Liver (tissue), 8 donors: ENCODE measurements at regions not wholly inside any gene's neighbourhood (a gene's known extent, or its start where the extent isn't known, plus 50 kb on each side); places are given as distances from the start of the nearest gene placed in this dataset.

Experiments
- DNase-seq: peaks from one replicate; pipeline ENCODE4 v3.0.0-alpha.2; 2017; ENCODE audit warnings: low spot score
- H3K27ac ChIP-seq, 2 donors: one replicate each; pipeline ENCODE4 v1.7.0; 2013; ENCODE audit warnings: inconsistent platforms in 2 of 2, low read length in 2 of 2, control low read depth in 1 of 2, low read depth in 1 of 2, mild to moderate bottlenecking in 1 of 2
- H3K27me3 ChIP-seq, 4 donors: one replicate each; pipeline versions ENCODE4 v1.6.1 to v1.7.0; 2013; ENCODE audit warnings: low read length in 3 of 4, inconsistent platforms in 1 of 4, mild to moderate bottlenecking in 1 of 4, moderate library complexity in 1 of 4; ENCODE audit not compliant: control insufficient read depth in 4 of 4, insufficient read depth in 4 of 4
- H3K36me3 ChIP-seq, 4 donors: one replicate each; pipeline versions ENCODE4 v1.6.1 to v1.7.0; 2013; ENCODE audit warnings: low read length in 3 of 4, mild to moderate bottlenecking in 3 of 4, low read depth in 1 of 4, moderate library complexity in 1 of 4; ENCODE audit not compliant: control insufficient read depth in 4 of 4, insufficient read depth in 3 of 4
- H3K4me1 ChIP-seq, 4 donors: one replicate each; pipeline versions ENCODE4 v1.6.1 to v1.7.0; 2013; ENCODE audit warnings: low read length in 3 of 4, mild to moderate bottlenecking in 3 of 4, moderate library complexity in 1 of 4; ENCODE audit not compliant: control insufficient read depth in 4 of 4, insufficient read depth in 4 of 4
- H3K4me3 ChIP-seq, 3 donors: one replicate each; pipeline versions ENCODE4 v1.6.1 to v1.7.0; 2013; ENCODE audit warnings: low read length in 3 of 3, control low read depth in 1 of 3, low read depth in 1 of 3, mild to moderate bottlenecking in 1 of 3
- H3K9ac ChIP-seq, 2 donors: one replicate each; pipeline ENCODE4 v1.7.0; 2013; ENCODE audit warnings: low read length in 2 of 2, mild to moderate bottlenecking in 2 of 2, moderate library complexity in 2 of 2, control low read depth in 1 of 2, low read depth in 1 of 2
- H3K9me3 ChIP-seq, 4 donors: one replicate each; pipeline versions ENCODE4 v1.6.1 to v1.7.0; 2013; ENCODE audit warnings: low read length in 3 of 4; ENCODE audit not compliant: control insufficient read depth in 4 of 4
- EGR1 ChIP-seq, 2 donors: IDR thresholded peaks; 2 replicates each; pipeline ENCODE4 v1.6.1; 2016 to 2018; ENCODE audit warnings: antibody characterized with exemption in 2 of 2, low read depth in 2 of 2
- FOXA1 ChIP-seq: IDR thresholded peaks from 2 replicates; pipeline ENCODE4 v1.6.1; 2016; ENCODE audit warnings: antibody characterized with exemption
- FOXA2 ChIP-seq: IDR thresholded peaks from 2 replicates; pipeline ENCODE4 v1.6.1; 2016; ENCODE audit warnings: antibody characterized with exemption
- GABPA ChIP-seq, 2 donors: IDR thresholded peaks in 1 of 2; conservative IDR thresholded peaks in 1 of 2; 2 replicates each; pipeline ENCODE4 v1.6.1; 2016; ENCODE audit warnings: antibody characterized with exemption in 2 of 2, mild to moderate bottlenecking in 1 of 2, moderate library complexity in 1 of 2
- HNF4A ChIP-seq, 2 donors: conservative IDR thresholded peaks; 2 replicates each; pipeline ENCODE4 v1.6.1; 2016; ENCODE audit warnings: antibody characterized with exemption in 2 of 2, mild to moderate bottlenecking in 2 of 2
- HNF4G ChIP-seq: IDR thresholded peaks from 2 replicates; pipeline ENCODE4 v1.6.1; 2016; ENCODE audit warnings: antibody characterized with exemption
- JUND ChIP-seq, 2 donors: IDR thresholded peaks; 2 replicates each; pipeline ENCODE4 v1.6.1; 2016; ENCODE audit warnings: antibody characterized with exemption in 2 of 2
- NR2F2 ChIP-seq: IDR thresholded peaks from 2 replicates; pipeline ENCODE4 v1.6.1; 2016; ENCODE audit warnings: antibody characterized with exemption
- RAD21 ChIP-seq, 2 donors: IDR thresholded peaks; 2 replicates each; pipeline ENCODE4 v1.6.1; 2016; ENCODE audit warnings: antibody characterized with exemption in 2 of 2, mild to moderate bottlenecking in 2 of 2
- RXRA ChIP-seq, 2 donors: IDR thresholded peaks; 2 replicates each; pipeline ENCODE4 v1.6.1; 2017 to 2018; ENCODE audit warnings: antibody characterized with exemption in 2 of 2, mild to moderate bottlenecking in 1 of 2
- SP1 ChIP-seq: IDR thresholded peaks from 2 replicates; pipeline ENCODE4 v1.6.1; 2018; ENCODE audit warnings: antibody characterized with exemption, mild to moderate bottlenecking
- TAF1 ChIP-seq: conservative IDR thresholded peaks from 2 replicates; pipeline ENCODE4 v1.6.1; 2016; ENCODE audit warnings: antibody characterized with exemption, mild to moderate bottlenecking
- YY1 ChIP-seq: IDR thresholded peaks from 2 replicates; pipeline ENCODE4 v1.6.1; 2016; ENCODE audit warnings: antibody characterized with exemption, mild to moderate bottlenecking
- WGBS: extraction: QIAGEN DNeasy Blood & Tissue Kit; methylation state at CpG from one replicate; pipeline ENCODE4 v1.1.7; 2013; 5-methylcytosine and 5-hydroxymethylcytosine counted together
- TF ChIP-seq, protein P1 (sequence below): IDR thresholded peaks from 2 replicates; pipeline ENCODE4 v1.6.1; 2016; ENCODE audit warnings: antibody characterized with exemption
- TF ChIP-seq, protein P2 (sequence below): IDR thresholded peaks from 2 replicates; pipeline ENCODE4 v1.6.1; 2016; ENCODE audit warnings: antibody characterized with exemption
- TF ChIP-seq, protein P3 (sequence below): IDR thresholded peaks from 2 replicates; pipeline ENCODE4 v1.6.1; 2016; ENCODE audit warnings: antibody characterized with exemption, mild to moderate bottlenecking
- TF ChIP-seq, protein P4 (sequence below): fragments of 150-350 bp; IDR thresholded peaks from 2 replicates; pipeline ENCODE4 v1.5.1; 2017; ENCODE audit warnings: improper control_type of control experiment, low read depth, low read length; ENCODE audit not compliant: missing input control
- TF ChIP-seq, protein P5 (sequence below): IDR thresholded peaks from 2 replicates; pipeline ENCODE4 v1.6.1; 2016; ENCODE audit warnings: antibody characterized with exemption
- donor health status: healthy.
- donor health status: healthy.
- donor health status: healthy.
- donor health status: healthy.
- donor health status: healthy.

DNA sequence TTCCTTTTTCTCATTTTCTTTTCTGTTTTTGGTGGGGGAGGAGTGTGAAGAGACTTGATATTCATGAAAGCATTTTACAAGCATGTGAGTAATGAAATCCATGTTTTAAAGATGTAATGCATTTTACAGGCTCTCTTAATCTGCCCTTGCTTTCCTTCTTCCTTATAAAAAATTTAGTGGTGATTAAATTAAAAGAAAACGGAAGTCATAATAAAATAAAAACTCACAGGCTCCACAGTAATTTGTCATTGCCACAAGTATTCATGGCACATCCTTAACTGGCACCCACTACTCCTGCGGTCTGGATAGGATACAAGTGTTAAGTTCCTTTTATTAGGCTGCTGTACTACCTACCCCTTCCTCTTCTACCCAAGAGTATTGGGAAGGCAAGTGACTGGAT is 241.2 kb downstream of the SLC4A3 start:
- Histone ChIP-seq H3K27ac (no peak overlapping the region), H3K4me1 (no peaks in the 10 kb centered on the region), H3K27me3 (no peaks in the 10 kb centered on the region), H3K36me3 (no peaks in the 10 kb centered on the region), H3K9me3 (no peaks in the 10 kb centered on the region), H3K4me3 (no peak overlapping the region), H3K9ac (no peak overlapping the region)
- 83% methylated on average over 2 of the region's 2 CpGs for WGBS
- DNase-seq = no peak
- TF ChIP-seq TAF1 (no peak), GABPA (IDR thresholded peaks at IDR 0.05 in 1 of 2, conservative IDR thresholded peaks at IDR 0.05 in 1 of 2) (no peak), RAD21 (IDR thresholded peaks at IDR 0.05) (no peak), FOXA1 (no peak), SP1 (no peak), HNF4G (no peak), YY1 (no peak), FOXA2 (no peak), NR2F2 (no peak), JUND (IDR thresholded peaks at IDR 0.05) (no peak), HNF4A (conservative IDR thresholded peaks at IDR 0.05) (no peak), RXRA (IDR thresholded peaks at IDR 0.05) (no peak), EGR1 (IDR thresholded peaks at IDR 0.05; ENCODE audit: low read depth in 2 of 2) (no peak)
- TF ChIP-seq, protein P1, sequence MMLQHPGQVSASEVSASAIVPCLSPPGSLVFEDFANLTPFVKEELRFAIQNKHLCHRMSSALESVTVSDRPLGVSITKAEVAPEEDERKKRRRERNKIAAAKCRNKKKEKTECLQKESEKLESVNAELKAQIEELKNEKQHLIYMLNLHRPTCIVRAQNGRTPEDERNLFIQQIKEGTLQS = no peak
- TF ChIP-seq, protein P2, sequence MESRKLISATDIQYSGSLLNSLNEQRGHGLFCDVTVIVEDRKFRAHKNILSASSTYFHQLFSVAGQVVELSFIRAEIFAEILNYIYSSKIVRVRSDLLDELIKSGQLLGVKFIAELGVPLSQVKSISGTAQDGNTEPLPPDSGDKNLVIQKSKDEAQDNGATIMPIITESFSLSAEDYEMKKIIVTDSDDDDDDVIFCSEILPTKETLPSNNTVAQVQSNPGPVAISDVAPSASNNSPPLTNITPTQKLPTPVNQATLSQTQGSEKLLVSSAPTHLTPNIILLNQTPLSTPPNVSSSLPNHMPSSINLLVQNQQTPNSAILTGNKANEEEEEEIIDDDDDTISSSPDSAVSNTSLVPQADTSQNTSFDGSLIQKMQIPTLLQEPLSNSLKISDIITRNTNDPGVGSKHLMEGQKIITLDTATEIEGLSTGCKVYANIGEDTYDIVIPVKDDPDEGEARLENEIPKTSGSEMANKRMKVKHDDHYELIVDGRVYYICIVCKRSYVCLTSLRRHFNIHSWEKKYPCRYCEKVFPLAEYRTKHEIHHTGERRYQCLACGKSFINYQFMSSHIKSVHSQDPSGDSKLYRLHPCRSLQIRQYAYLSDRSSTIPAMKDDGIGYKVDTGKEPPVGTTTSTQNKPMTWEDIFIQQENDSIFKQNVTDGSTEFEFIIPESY = no peak
- TF ChIP-seq, protein P3, sequence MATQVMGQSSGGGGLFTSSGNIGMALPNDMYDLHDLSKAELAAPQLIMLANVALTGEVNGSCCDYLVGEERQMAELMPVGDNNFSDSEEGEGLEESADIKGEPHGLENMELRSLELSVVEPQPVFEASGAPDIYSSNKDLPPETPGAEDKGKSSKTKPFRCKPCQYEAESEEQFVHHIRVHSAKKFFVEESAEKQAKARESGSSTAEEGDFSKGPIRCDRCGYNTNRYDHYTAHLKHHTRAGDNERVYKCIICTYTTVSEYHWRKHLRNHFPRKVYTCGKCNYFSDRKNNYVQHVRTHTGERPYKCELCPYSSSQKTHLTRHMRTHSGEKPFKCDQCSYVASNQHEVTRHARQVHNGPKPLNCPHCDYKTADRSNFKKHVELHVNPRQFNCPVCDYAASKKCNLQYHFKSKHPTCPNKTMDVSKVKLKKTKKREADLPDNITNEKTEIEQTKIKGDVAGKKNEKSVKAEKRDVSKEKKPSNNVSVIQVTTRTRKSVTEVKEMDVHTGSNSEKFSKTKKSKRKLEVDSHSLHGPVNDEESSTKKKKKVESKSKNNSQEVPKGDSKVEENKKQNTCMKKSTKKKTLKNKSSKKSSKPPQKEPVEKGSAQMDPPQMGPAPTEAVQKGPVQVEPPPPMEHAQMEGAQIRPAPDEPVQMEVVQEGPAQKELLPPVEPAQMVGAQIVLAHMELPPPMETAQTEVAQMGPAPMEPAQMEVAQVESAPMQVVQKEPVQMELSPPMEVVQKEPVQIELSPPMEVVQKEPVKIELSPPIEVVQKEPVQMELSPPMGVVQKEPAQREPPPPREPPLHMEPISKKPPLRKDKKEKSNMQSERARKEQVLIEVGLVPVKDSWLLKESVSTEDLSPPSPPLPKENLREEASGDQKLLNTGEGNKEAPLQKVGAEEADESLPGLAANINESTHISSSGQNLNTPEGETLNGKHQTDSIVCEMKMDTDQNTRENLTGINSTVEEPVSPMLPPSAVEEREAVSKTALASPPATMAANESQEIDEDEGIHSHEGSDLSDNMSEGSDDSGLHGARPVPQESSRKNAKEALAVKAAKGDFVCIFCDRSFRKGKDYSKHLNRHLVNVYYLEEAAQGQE = no peak
- TF ChIP-seq, protein P4, sequence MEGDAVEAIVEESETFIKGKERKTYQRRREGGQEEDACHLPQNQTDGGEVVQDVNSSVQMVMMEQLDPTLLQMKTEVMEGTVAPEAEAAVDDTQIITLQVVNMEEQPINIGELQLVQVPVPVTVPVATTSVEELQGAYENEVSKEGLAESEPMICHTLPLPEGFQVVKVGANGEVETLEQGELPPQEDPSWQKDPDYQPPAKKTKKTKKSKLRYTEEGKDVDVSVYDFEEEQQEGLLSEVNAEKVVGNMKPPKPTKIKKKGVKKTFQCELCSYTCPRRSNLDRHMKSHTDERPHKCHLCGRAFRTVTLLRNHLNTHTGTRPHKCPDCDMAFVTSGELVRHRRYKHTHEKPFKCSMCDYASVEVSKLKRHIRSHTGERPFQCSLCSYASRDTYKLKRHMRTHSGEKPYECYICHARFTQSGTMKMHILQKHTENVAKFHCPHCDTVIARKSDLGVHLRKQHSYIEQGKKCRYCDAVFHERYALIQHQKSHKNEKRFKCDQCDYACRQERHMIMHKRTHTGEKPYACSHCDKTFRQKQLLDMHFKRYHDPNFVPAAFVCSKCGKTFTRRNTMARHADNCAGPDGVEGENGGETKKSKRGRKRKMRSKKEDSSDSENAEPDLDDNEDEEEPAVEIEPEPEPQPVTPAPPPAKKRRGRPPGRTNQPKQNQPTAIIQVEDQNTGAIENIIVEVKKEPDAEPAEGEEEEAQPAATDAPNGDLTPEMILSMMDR = no peak
- TF ChIP-seq, protein P5, sequence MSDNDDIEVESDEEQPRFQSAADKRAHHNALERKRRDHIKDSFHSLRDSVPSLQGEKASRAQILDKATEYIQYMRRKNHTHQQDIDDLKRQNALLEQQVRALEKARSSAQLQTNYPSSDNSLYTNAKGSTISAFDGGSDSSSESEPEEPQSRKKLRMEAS = no peak
